ENCODE measurements at regions not wholly inside any gene's neighbourhood (a gene's known extent, or its start where the extent isn't known, plus 50 kb on each side); places are given as distances from the start of the nearest gene placed in this dataset.

DNA sequence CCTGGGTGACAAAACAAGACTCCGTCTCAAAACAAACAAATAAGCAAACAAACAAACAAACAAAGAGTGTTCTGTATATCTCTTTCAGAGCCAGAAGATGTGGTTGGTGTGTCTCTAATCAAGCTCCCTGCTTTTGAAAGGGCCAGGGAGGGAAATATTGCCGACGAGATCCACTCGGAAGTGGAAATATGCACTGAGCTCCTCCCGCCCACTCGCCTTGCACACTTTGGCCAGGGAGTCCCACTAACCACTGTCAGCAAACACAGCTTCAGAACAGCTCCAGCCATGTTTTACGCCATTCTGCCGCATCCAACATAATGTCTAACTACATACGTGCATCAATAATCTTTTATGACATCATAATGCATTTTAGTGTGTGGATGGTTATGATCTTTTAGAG, 155.5 kb upstream of the VSTM2B start:
- Histone ChIP-seq H3K4me1 (no peaks in the 10 kb centered on the region), H3K36me3 (no peaks in the 10 kb centered on the region), H3K4me3 (no peak overlapping the region), H3K27ac (no peak overlapping the region), H3K9me3 (no peaks in the 10 kb centered on the region), H3K27me3 (no peaks in the 10 kb centered on the region)
- TF ChIP-seq POLR2A (IDR thresholded peaks at IDR 0.05) (no peak), CTCF (IDR thresholded peaks at IDR 0.05) (no peak)
- intact Hi-C loops (cut with DNase I; ENCODE audit: low total_unique reads): no loop called here
- DNase-seq: no peak

GRCh38 chr19:29371251-29372090, 154.3 kb upstream of the VSTM2B start:
- DNase-seq: no peak
- TF ChIP-seq POLR2A (IDR thresholded peaks at IDR 0.05) (no peak), CTCF (IDR thresholded peaks at IDR 0.05) (no peak)
- Histone ChIP-seq H3K4me1 (no peaks in the 10 kb centered on the region), H3K9me3 (no peaks in the 10 kb centered on the region), H3K27ac (no peak overlapping the region), H3K36me3 (no peaks in the 10 kb centered on the region), H3K27me3 (no peaks in the 10 kb centered on the region), H3K4me3 (no peak overlapping the region)
- intact Hi-C loops (cut with DNase I; ENCODE audit: low total_unique reads): no loop called here

GRCh38 chr19:29372091-29372415, 153.7 kb upstream of the VSTM2B start:
- Histone ChIP-seq H3K36me3 (no peaks in the 10 kb centered on the region), H3K9me3 (no peaks in the 10 kb centered on the region), H3K4me3 (no peak overlapping the region), H3K4me1 (no peaks in the 10 kb centered on the region), H3K27me3 (no peaks in the 10 kb centered on the region), H3K27ac (no peak overlapping the region)
- no peak for DNase-seq
- no peak for TF ChIP-seq CTCF (IDR thresholded peaks at IDR 0.05)
- no peak for TF ChIP-seq POLR2A (IDR thresholded peaks at IDR 0.05)
- intact Hi-C loops (cut with DNase I; ENCODE audit: low total_unique reads): no loop called here

DNA sequence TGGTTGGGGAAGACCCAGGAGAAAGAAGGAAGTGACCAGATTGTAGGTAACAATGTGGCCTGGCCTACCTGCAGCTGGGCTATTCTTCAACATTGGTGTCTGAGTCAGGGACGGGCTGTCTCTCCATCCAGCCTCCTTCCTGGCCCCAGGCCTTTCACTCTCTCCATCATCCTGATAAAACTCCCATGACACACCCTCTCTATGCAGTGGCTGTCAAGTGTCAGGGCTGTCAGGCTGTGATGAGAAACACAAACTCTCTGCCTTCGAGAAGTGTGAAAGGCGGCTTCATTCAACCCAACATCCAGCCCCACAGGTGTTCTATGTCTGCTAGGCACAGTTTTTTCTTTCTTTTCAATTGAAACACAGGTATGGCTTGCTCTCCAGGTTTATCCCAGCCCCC, 153.3 kb upstream of the VSTM2B start:
- intact Hi-C loops (cut with DNase I; ENCODE audit: low total_unique reads): no loop called here
- DNase-seq: no peak
- H3K9me3 ChIP-seq: no peaks in the 10 kb centered on the region
- H3K36me3 ChIP-seq: no peaks in the 10 kb centered on the region
- no peak overlapping the region for H3K27ac ChIP-seq
- no peak overlapping the region for H3K4me3 ChIP-seq
- H3K4me1 ChIP-seq: no peaks in the 10 kb centered on the region
- TF ChIP-seq CTCF (IDR thresholded peaks at IDR 0.05) (no peak), POLR2A (IDR thresholded peaks at IDR 0.05) (no peak)
- no peaks in the 10 kb centered on the region for H3K27me3 ChIP-seq

DNA sequence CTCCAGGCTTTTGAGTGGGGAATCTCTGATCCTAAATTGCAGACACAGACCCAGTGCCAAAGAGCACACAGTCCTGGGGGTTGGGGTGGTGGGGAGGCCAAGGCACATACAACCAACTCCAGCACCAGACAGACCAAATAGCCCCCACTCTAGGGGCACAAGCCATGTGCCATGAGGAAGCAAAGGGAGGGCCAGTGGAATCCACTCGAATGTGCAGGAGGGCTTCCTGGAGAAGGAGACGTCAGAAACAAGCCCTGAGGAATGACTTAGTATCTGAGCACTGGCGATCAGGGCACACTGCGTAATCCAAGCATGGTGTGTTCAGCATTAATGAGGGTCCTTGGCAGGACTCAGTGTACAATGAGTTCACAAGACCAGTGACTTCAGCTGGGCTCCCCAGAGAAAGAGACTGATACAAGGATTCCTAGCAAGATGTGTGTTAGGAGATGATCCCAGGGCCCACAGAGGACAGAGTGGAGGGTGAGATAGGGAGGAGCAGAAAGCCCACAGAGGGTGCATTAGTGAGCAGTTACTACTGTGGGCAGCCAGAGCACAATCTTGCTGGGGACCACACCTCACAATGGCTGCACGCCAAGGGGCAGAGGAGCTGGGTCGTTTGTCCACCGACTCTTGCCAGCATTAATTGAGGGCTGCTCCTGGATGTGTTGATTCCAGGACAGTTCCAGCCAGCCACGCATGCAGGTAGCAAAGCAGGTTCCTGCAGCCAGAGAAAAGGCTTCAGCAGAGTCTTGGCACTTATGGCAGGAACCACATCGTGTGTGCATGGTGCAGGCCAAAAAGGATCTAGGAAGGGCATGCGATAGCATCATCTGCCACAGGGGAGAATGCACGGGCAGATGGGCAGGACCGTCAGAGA, 152.6 kb upstream of the VSTM2B start:
- intact Hi-C loops (cut with DNase I; ENCODE audit: low total_unique reads): no loop called here
- no peaks in the 10 kb centered on the region for H3K36me3 ChIP-seq
- no peak overlapping the region for H3K4me3 ChIP-seq
- H3K27ac ChIP-seq: no peak overlapping the region
- H3K27me3 ChIP-seq: no peaks in the 10 kb centered on the region
- DNase-seq: no peak
- no peak for TF ChIP-seq POLR2A (IDR thresholded peaks at IDR 0.05)
- no peak for TF ChIP-seq CTCF (IDR thresholded peaks at IDR 0.05)
- H3K9me3 ChIP-seq: no peaks in the 10 kb centered on the region
- H3K4me1 ChIP-seq: no peaks in the 10 kb centered on the region
